WTC11 (cell line): ENCODE measurements at regions not wholly inside any gene's neighbourhood (a gene's known extent, or its start where the extent isn't known, plus 50 kb on each side); places are given as distances from the start of the nearest gene placed in this dataset.

Experiments used
- CREB1 ChIP-seq: sonication (generic); formaldehyde crosslinking; IDR thresholded peaks from 2 replicates; pipeline ENCODE4 v1.8.0; 2023; ENCODE audit warnings: mild to moderate bottlenecking, missing genetic modification reagents
- CTCF ChIP-seq: fragments of 200-600 bp; IDR thresholded peaks from 2 replicates; pipeline ENCODE4 v1.8.0; 2022; ENCODE audit warnings: antibody characterized with exemption
- FOXK1 ChIP-seq: sonication (generic); formaldehyde crosslinking; IDR thresholded peaks from 2 replicates; pipeline ENCODE4 v1.8.0; 2022; ENCODE audit warnings: mild to moderate bottlenecking, moderate library complexity, missing genetic modification reagents
- FOXP1 ChIP-seq: sonication (generic); formaldehyde crosslinking; IDR thresholded peaks from 2 replicates; pipeline ENCODE4 v1.8.0; 2022; ENCODE audit warnings: missing genetic modification reagents, mild to moderate bottlenecking, moderate library complexity, borderline replicate concordance
- MAX ChIP-seq: sonication (generic); formaldehyde crosslinking; IDR thresholded peaks from 2 replicates; pipeline ENCODE4 v1.8.0; 2022; ENCODE audit warnings: mild to moderate bottlenecking, missing genetic modification reagents
- RELA ChIP-seq: sonication (generic); formaldehyde crosslinking; IDR thresholded peaks from 2 replicates; pipeline ENCODE4 v1.8.1; 2022; ENCODE audit warnings: missing genetic modification reagents, mild to moderate bottlenecking, borderline replicate concordance
- TCF7 ChIP-seq: sonication (generic); formaldehyde crosslinking; IDR thresholded peaks from 2 replicates; pipeline ENCODE4 v1.8.0; 2022; ENCODE audit warnings: mild to moderate bottlenecking, low read depth, missing genetic modification reagents, moderate library complexity
- ZBTB21 ChIP-seq: sonication (generic); formaldehyde crosslinking; IDR thresholded peaks from 2 replicates; pipeline ENCODE4 v1.8.1; 2023; ENCODE audit warnings: mild to moderate bottlenecking, missing genetic modification reagents, borderline replicate concordance
- ZNF317 ChIP-seq: sonication (generic); formaldehyde crosslinking; IDR thresholded peaks from 2 replicates; pipeline ENCODE4 v1.8.1; 2023; ENCODE audit warnings: low read depth, mild to moderate bottlenecking, moderate library complexity, missing genetic modification reagents, borderline replicate concordance
- TF ChIP-seq, protein P1 (sequence below): sonication (generic); formaldehyde crosslinking; conservative IDR thresholded peaks from 2 replicates; pipeline ENCODE4 v1.8.1; 2023; ENCODE audit warnings: mild to moderate bottlenecking, low read depth, missing genetic modification reagents, moderate library complexity
- TF ChIP-seq, protein P2 (sequence below): sonication (generic); formaldehyde crosslinking; IDR thresholded peaks from 2 replicates; pipeline ENCODE4 v1.8.1; 2022; ENCODE audit warnings: mild to moderate bottlenecking, missing genetic modification reagents, moderate library complexity, borderline replicate concordance

DNA sequence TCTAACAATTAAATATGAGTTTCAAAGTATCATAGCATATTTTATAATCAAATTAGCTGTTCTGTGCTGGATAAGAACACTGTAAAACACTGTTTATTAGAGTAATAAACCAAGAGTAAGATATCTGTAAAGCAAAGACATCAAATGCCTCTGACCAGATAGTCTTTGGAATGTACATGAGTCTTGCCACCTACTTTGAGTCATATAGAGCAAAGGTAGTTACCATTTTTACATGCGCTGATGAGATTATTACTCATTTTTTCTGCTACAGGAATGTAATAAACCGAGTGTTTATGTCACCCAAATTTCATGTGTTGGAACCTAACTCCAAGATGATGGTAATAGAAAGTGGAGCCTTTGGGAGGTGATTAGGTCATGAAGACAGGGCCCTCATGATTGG is 654.5 kb downstream of the CETN3 start:
- TF ChIP-seq CTCF = no peak
- TF ChIP-seq ZNF317 (CRISPR knock-in tag) = no peak
- TF ChIP-seq, protein P1, sequence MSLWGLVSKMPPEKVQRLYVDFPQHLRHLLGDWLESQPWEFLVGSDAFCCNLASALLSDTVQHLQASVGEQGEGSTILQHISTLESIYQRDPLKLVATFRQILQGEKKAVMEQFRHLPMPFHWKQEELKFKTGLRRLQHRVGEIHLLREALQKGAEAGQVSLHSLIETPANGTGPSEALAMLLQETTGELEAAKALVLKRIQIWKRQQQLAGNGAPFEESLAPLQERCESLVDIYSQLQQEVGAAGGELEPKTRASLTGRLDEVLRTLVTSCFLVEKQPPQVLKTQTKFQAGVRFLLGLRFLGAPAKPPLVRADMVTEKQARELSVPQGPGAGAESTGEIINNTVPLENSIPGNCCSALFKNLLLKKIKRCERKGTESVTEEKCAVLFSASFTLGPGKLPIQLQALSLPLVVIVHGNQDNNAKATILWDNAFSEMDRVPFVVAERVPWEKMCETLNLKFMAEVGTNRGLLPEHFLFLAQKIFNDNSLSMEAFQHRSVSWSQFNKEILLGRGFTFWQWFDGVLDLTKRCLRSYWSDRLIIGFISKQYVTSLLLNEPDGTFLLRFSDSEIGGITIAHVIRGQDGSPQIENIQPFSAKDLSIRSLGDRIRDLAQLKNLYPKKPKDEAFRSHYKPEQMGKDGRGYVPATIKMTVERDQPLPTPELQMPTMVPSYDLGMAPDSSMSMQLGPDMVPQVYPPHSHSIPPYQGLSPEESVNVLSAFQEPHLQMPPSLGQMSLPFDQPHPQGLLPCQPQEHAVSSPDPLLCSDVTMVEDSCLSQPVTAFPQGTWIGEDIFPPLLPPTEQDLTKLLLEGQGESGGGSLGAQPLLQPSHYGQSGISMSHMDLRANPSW (CRISPR knock-in tag) = no peak
- TF ChIP-seq RELA (CRISPR knock-in tag) = no peak
- no peak for TF ChIP-seq MAX (CRISPR knock-in tag)
- no peak for TF ChIP-seq CREB1
- no peak for TF ChIP-seq FOXP1 (CRISPR knock-in tag)
- no peak for TF ChIP-seq ZBTB21 (CRISPR knock-in tag)
- TF ChIP-seq FOXK1 (CRISPR knock-in tag) = no peak
- no peak for TF ChIP-seq TCF7 (CRISPR knock-in tag)
- TF ChIP-seq, protein P2, sequence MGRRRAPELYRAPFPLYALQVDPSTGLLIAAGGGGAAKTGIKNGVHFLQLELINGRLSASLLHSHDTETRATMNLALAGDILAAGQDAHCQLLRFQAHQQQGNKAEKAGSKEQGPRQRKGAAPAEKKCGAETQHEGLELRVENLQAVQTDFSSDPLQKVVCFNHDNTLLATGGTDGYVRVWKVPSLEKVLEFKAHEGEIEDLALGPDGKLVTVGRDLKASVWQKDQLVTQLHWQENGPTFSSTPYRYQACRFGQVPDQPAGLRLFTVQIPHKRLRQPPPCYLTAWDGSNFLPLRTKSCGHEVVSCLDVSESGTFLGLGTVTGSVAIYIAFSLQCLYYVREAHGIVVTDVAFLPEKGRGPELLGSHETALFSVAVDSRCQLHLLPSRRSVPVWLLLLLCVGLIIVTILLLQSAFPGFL = no peak
